HuH-7.5 (cell line): ENCODE measurements at regions not wholly inside any gene's neighbourhood (a gene's known extent, or its start where the extent isn't known, plus 50 kb on each side); places are given as distances from the start of the nearest gene placed in this dataset.
"Not testable (repeated sequence)": the region's sequence is repeated elsewhere in the genome, so short reads cannot be mapped to it uniquely, and the experiment has no call there.

Source experiments
- DNase-seq: peaks from one replicate; pipeline ENCODE4 v3.0.0; 2011; ENCODE audit warnings: low spot score

GRCh38 chr2:116133381-116133942, 1681.0 kb upstream of the DDX18 start:
- no peak for DNase-seq

GRCh38 chr2:116141891-116142474, 1672.5 kb upstream of the DDX18 start:
- DNase-seq = no peak

- DNase-seq = no peak
These were observed 1671.8 kb upstream of the DDX18 start for GRCh38 chr2:116142644-116143227.

GRCh38 chr2:116145031-116145430, 1669.5 kb upstream of the DDX18 start:
- no peak for DNase-seq

- no peak for DNase-seq
These were observed 1666.1 kb upstream of the DDX18 start for GRCh38 chr2:116148361-116148760.

GRCh38 chr2:116153729-116154128, 1660.8 kb upstream of the DDX18 start:
- no peak for DNase-seq

GRCh38 chr2:116160657-116161056, 1653.8 kb upstream of the DDX18 start:
- no peak for DNase-seq

- no peak for DNase-seq
These were observed 1652.1 kb upstream of the DDX18 start for GRCh38 chr2:116162395-116162794.

GRCh38 chr2:116167107-116167506, 1647.4 kb upstream of the DDX18 start:
- no peak for DNase-seq

GRCh38 chr2:116180072-116180471, 1634.4 kb upstream of the DDX18 start:
- no peak for DNase-seq

GRCh38 chr2:116190684-116191083, 1623.8 kb upstream of the DDX18 start:
- not testable (repeated sequence) for DNase-seq

GRCh38 chr2:116200086-116200485, 1614.4 kb upstream of the DDX18 start:
- DNase-seq = no peak

GRCh38 chr2:116211719-116212118, 1602.8 kb upstream of the DDX18 start:
- no peak for DNase-seq

GRCh38 chr2:116222793-116223192, 1591.7 kb upstream of the DDX18 start:
- DNase-seq = no peak

GRCh38 chr2:116223912-116224311, 1590.6 kb upstream of the DDX18 start:
- no peak for DNase-seq

- DNase-seq = no peak
These were observed 1589.9 kb upstream of the DDX18 start for GRCh38 chr2:116224610-116225009.

GRCh38 chr2:116238511-116238910, 1576.0 kb upstream of the DDX18 start:
- no peak for DNase-seq

- DNase-seq = no peak
These were observed 1564.1 kb upstream of the DDX18 start for GRCh38 chr2:116250376-116250775.

GRCh38 chr2:116264872-116265271, 1549.6 kb upstream of the DDX18 start:
- DNase-seq = no peak

GRCh38 chr2:116269040-116269439, 1545.5 kb upstream of the DDX18 start:
- no peak for DNase-seq

- DNase-seq = no peak
These were observed 1510.2 kb upstream of the DDX18 start for GRCh38 chr2:116304328-116304727.

GRCh38 chr2:116317111-116317510, 1497.4 kb upstream of the DDX18 start:
- no peak for DNase-seq

- DNase-seq = not testable (repeated sequence)
These were observed 1495.9 kb upstream of the DDX18 start for GRCh38 chr2:116318551-116318950.

GRCh38 chr2:116319001-116319400, 1495.5 kb upstream of the DDX18 start:
- no peak for DNase-seq
